ENCODE measurements at regions not wholly inside any gene's neighbourhood (a gene's known extent, or its start where the extent isn't known, plus 50 kb on each side); places are given as distances from the start of the nearest gene placed in this dataset.

DNA sequence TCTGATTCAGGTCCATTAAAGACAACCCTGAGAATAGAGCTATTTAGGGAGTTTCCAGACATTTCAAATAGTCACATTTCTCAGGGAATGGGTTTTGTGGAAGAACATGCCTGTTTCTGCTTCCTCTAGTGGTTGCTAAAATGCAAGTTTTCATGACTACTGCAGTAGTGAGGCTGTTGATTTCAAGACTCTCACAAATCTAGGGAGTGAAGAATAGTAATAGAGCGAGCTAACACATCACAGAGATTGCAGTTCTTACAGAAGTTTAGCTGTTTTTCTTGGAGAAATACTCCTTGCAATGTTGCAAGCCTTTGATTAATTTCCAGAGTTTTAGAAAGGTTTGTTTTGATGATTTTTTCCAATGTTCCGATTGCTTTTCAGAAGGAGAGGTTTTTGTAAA lies 610.2 kb upstream of the HTR2C start:
- Histone ChIP-seq H2BK5ac (ENCODE audit: low read depth, low read length) (no peak overlapping the region), H3K36me3 (ENCODE audit: control insufficient read depth in 2 of 4, insufficient read depth in 4 of 4, low read length in 3 of 4) (peaks cover 0 to 25% (median 0%) of the 10 kb centered on the region in 4 experiments; a peak in 3 of 8 replicates), H3K18ac (ENCODE audit: extremely low read depth, low read length) (no peak overlapping the region), H3K4ac (replicated peaks; ENCODE audit: insufficient read length, low read depth, low read length) (no peak overlapping the region), H3K23me2 (ENCODE audit: low read depth, low read length) (no peaks in the 10 kb centered on the region), H3K9ac (replicated peaks in 1 of 4; ENCODE audit: extremely low read depth in 1 of 4, low read depth in 3 of 4, low read length in 3 of 4) (no peak overlapping the region), H3K23ac (ENCODE audit: insufficient read length) (no peak overlapping the region), H4K5ac (ENCODE audit: insufficient read length, low read depth, low read length) (no peak overlapping the region), H3K79me2 (ENCODE audit: control insufficient read depth in 1 of 2, insufficient read depth in 2 of 2, low read length in 2 of 2) (peaks cover 0 to 22% of the 10 kb centered on the region in 2 experiments; a peak in 1 of 4 replicates), H3K56ac (replicated peaks; ENCODE audit: insufficient read length, low read depth, low read length) (no peak overlapping the region), H4K91ac (replicated peaks; ENCODE audit: insufficient read length, low read length) (no peak overlapping the region), H3K4me2 (ENCODE audit: insufficient read depth in 1 of 2, low read depth in 2 of 2, low read length in 2 of 2) (no peak overlapping the region), H2BK15ac (ENCODE audit: low read length) (no peak overlapping the region), H4K20me1 (replicated peaks in 1 of 2; ENCODE audit: control insufficient read depth in 1 of 2, insufficient read depth in 2 of 2, low read length in 2 of 2) (no peaks in the 10 kb centered on the region), H2BK120ac (replicated peaks; ENCODE audit: low read depth, low read length) (no peak overlapping the region), H3K9me3 (ENCODE audit: insufficient read depth in 2 of 2, low read depth in 1 of 2, low read length in 1 of 2) (no peaks in the 10 kb centered on the region), H2BK20ac (ENCODE audit: low read length) (no peak overlapping the region), H3K4me3 (ENCODE audit: extremely low read depth in 1 of 4, insufficient read depth in 2 of 4, low read depth in 3 of 4, low read length in 4 of 4) (no peak overlapping the region), H3K79me1 (ENCODE audit: low read depth, low read length) (no peaks in the 10 kb centered on the region), H3K27me3 (replicated peaks in 1 of 4; ENCODE audit: control insufficient read depth in 3 of 4, extremely low read depth in 1 of 4, insufficient read depth in 3 of 4, low read length in 3 of 4) (no peaks in the 10 kb centered on the region), H3K27ac (ENCODE audit: low read depth, low read length) (no peak overlapping the region), H3K14ac (ENCODE audit: insufficient read length) (no peak overlapping the region), H3K4me1 (replicated peaks in 1 of 4; ENCODE audit: control insufficient read depth in 3 of 4, insufficient read depth in 4 of 4, low read length in 3 of 4) (peaks cover 0 to 7% (median 5%) of the 10 kb centered on the region in 4 experiments; a peak in 4 of 7 replicates), H2AK5ac (ENCODE audit: low read depth, low read length) (no peak overlapping the region), H2BK12ac (ENCODE audit: low read depth, low read length) (no peak overlapping the region), H4K8ac (ENCODE audit: extremely low read depth, insufficient read depth, low read length) (no peak overlapping the region), H2AFZ (ENCODE audit: low read length) (no peak overlapping the region)
- POLR2A ChIA-PET (ENCODE audit: partially characterized antibody) = interaction anchor here (0.8 to 2.0 kb wide), 2 partner anchors 11 to 14 kb away, joined by 4 to 6 read pairs; no protein-coding TSS in a partner anchor
- CTCF ChIA-PET (ENCODE audit: partially characterized antibody) = no interaction called here
- DNase-seq (ENCODE audit: low read depth in 1 of 2, low spot score in 2 of 2) (no peak), FAIRE-seq (no peak)
- 94% methylated on average over 2 of the region's 2 CpGs; no CpG with 5 or more reads in 1 of the 2 experiments for WGBS, 2 experiments (ENCODE audit: extremely low coverage in 1 of 2, insufficient coverage in 1 of 2, insufficient read length in 1 of 2, insufficient replicate concordance in 2 of 2, low coverage in 1 of 2, low lambda C conversion rate in 2 of 2, missing lambda C conversion rate in 1 of 2)
- TF ChIP-seq KDM1A (IDR thresholded peaks at IDR 0.05; ENCODE audit: borderline replicate concordance, low read length) (no peak), MAFK (IDR thresholded peaks at IDR 0.05; ENCODE audit: low read depth, low read length) (no peak), SUZ12 (IDR thresholded peaks at IDR 0.05; ENCODE audit: low read length) (no peak)
